HL-60 (cell line): ENCODE measurements at regions not wholly inside any gene's neighbourhood (a gene's known extent, or its start where the extent isn't known, plus 50 kb on each side); places are given as distances from the start of the nearest gene placed in this dataset.

ENCODE experiments used
- GABPA ChIP-seq: IDR thresholded peaks from 2 replicates; pipeline ENCODE4 v1.6.1; 2012; ENCODE audit warnings: low read depth
- TF ChIP-seq, protein P1 (sequence below): IDR thresholded peaks from one replicate; pipeline ENCODE4 v1.5.1; 2011; ENCODE audit warnings: low read length, control low read depth, inconsistent platforms; ENCODE audit not compliant: insufficient read depth

DNA sequence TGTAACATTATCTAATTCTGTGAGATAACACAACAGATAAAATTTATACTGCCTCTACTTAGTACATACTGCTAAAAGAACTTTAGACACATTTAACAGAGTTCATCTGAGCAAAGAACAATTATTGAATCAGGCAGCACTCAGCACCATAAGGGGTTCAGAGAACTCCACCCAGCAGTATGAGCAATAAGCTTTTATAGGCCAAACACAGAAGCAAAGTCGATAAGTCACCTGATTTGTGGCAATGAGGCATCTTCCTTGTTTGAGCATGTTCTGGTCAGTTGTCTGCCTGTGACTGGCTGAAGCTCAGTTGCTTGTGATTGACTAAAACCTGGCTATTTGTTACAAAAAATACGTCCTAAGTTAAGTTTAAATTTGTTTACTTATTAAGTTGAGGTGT is 746.1 kb upstream of the DDX18 start:
- TF ChIP-seq, protein P1, sequence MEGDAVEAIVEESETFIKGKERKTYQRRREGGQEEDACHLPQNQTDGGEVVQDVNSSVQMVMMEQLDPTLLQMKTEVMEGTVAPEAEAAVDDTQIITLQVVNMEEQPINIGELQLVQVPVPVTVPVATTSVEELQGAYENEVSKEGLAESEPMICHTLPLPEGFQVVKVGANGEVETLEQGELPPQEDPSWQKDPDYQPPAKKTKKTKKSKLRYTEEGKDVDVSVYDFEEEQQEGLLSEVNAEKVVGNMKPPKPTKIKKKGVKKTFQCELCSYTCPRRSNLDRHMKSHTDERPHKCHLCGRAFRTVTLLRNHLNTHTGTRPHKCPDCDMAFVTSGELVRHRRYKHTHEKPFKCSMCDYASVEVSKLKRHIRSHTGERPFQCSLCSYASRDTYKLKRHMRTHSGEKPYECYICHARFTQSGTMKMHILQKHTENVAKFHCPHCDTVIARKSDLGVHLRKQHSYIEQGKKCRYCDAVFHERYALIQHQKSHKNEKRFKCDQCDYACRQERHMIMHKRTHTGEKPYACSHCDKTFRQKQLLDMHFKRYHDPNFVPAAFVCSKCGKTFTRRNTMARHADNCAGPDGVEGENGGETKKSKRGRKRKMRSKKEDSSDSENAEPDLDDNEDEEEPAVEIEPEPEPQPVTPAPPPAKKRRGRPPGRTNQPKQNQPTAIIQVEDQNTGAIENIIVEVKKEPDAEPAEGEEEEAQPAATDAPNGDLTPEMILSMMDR, result no peak
- no peak for TF ChIP-seq GABPA
